C4-2B (cell line): ENCODE measurements at regions not wholly inside any gene's neighbourhood (a gene's known extent, or its start where the extent isn't known, plus 50 kb on each side); places are given as distances from the start of the nearest gene placed in this dataset.

ENCODE experiments used
- H3K27ac ChIP-seq: fragments of 450-650 bp; 2 replicates; pipeline ENCODE4 v1.5.1; 2017
- ZFX ChIP-seq: fragments of 450-650 bp; IDR thresholded peaks from 2 replicates; pipeline ENCODE4 v1.6.1; 2017
- TF ChIP-seq, protein P1 (sequence below): fragments of 450-650 bp; conservative IDR thresholded peaks from 2 replicates; pipeline ENCODE4 v1.5.1; 2017; ENCODE audit warnings: mild to moderate bottlenecking

DNA sequence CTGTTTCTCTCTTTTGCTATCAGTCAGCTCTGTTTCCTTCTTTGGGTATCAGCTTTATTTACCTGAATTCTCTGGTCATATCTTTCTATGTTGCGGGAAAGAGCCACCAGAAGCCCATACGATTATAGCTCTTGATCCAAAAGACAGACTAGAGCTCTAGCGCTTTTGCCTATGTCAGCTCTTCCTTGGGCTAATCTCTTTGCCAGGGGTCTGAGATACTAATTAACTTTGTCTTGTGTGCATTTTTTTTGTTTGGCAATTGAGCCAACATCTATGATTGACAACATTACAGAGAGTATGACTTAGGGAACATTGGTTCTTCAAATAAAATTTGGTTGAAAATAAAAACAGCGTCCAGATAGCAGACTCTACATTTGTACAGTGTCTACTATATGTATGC lies 603.0 kb downstream of the KCTD16 start:
- TF ChIP-seq, protein P1, sequence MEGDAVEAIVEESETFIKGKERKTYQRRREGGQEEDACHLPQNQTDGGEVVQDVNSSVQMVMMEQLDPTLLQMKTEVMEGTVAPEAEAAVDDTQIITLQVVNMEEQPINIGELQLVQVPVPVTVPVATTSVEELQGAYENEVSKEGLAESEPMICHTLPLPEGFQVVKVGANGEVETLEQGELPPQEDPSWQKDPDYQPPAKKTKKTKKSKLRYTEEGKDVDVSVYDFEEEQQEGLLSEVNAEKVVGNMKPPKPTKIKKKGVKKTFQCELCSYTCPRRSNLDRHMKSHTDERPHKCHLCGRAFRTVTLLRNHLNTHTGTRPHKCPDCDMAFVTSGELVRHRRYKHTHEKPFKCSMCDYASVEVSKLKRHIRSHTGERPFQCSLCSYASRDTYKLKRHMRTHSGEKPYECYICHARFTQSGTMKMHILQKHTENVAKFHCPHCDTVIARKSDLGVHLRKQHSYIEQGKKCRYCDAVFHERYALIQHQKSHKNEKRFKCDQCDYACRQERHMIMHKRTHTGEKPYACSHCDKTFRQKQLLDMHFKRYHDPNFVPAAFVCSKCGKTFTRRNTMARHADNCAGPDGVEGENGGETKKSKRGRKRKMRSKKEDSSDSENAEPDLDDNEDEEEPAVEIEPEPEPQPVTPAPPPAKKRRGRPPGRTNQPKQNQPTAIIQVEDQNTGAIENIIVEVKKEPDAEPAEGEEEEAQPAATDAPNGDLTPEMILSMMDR, result no peak
- TF ChIP-seq ZFX, result no peak
- H3K27ac ChIP-seq, result no peak overlapping the region

DNA sequence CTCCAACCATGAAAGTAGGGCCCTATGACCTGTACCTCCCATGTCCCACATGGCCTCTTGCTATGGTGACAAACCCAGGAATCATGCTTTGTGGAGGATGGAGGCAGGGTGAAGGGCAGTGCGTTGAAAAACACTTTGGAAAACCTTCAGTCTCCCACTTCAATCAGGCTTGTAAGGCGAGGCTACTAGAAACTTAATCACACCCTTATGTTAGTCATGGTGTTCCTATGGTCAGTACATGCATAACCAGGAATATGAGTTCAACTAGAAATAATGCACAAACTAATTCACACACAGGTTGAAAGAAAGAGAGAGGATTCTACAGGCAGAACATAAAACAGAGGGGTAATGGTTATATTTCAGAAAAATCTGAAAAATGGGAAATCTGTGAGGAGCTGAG lies 601.1 kb downstream of the KCTD16 start:
- H3K27ac ChIP-seq, result no peak overlapping the region
- TF ChIP-seq ZFX, result no peak
- TF ChIP-seq, protein P1, result no peak

DNA sequence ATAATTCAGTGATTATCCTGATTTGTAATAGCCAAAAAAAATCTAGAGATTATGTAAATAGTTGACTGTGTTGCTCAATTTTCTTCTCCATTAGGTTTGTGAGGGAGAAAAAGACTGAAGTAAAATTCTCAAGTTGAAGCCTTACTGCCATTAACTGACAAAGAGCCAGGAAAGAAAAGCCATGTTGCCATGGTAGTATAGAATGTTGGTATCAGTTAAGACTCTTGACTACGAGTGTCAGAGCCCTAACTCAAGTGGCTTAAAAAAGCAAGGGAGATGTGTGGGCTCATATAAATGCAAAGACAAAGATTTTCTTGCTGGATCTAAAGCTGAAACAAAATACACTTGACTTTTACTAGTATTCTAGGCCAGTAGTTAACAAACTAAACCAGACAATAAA lies 571.7 kb downstream of the KCTD16 start:
- no peak overlapping the region for H3K27ac ChIP-seq
- TF ChIP-seq, protein P1, result no peak
- TF ChIP-seq ZFX, result no peak

DNA sequence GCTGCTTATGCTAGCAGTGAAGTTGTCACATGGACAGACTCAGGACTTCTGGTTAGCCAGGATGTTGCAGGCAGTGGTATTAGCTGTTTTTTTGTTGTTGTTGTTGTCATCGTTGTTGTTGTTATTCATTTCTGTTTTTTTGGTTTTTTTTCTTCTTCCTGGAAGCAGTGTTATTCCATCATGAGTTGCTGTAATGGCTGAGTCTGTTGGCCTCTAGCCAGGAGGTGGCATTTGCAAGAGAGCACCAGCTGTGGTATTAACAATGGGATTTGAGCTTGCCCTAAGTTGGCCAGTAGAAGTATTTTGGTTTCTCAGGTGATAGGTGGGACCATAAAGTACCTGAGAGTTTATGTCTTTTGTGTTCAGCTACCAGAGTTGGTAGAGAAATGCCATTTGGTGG lies 561.1 kb downstream of the KCTD16 start:
- TF ChIP-seq, protein P1, result no peak
- TF ChIP-seq ZFX, result no peak
- H3K27ac ChIP-seq, result no peak overlapping the region

DNA sequence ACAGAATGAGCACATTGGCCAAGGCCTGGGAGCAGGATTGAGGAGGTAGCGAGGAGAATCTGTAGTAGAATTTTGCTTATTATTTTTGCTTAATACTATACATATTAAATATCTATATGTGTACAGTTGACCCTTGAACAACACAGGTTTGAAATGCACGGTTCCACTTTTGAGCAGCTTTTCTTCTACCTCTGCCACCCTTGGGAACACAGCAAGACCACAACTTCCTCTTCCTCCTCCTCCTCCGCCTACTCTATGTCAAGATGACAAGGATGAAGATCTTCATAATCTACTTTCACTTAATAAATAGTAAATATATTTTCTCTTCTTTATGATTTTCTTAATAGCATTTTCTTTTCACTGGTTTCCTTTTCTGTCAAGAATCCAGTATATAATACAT lies 541.4 kb downstream of the KCTD16 start:
- TF ChIP-seq, protein P1, result no peak
- no peak for TF ChIP-seq ZFX
- H3K27ac ChIP-seq, result no peak overlapping the region

DNA sequence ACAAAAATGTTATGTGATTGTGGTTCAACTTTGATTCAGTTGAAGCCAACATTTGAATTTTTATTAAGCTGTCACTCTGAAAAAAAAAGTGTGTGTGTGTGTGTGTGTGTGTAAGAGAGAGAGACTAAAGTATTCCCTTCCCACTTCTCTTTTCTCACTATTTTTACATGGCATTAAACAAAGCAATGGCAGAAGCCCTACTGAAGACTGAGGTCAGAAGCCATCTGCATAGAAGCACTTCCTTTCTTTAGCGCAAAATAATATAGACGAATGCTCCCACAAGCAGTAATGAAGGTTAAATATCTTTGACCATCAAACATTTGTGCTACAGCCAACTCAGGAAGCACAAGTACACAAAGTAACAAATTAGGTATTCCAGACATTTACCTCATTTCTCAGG lies 540.5 kb downstream of the KCTD16 start:
- no peak for TF ChIP-seq ZFX
- TF ChIP-seq, protein P1, result no peak
- no peak overlapping the region for H3K27ac ChIP-seq

DNA sequence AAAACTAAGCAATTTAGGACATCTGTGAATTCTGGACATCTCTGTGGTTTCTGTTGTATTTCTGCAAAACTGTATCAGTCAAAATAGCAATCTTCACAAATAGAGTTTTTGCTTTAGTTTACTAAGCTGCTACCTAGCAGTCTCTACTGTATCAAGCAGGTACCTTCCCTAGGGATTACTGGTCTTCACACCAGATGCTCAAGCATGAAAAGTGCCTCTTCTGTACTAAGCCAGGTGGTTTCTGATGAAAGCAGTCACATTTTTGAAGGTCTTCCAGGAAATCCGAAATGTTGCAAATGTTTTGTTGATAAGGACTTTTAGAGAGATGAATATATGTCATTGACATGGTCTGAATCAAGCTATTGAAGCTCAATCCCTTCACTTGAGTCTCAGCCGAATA lies 540.0 kb downstream of the KCTD16 start:
- H3K27ac ChIP-seq, result no peak overlapping the region
- TF ChIP-seq, protein P1, result no peak
- TF ChIP-seq ZFX, result no peak
